PC-3 (cell line): ENCODE measurements at regions not wholly inside any gene's neighbourhood (a gene's known extent, or its start where the extent isn't known, plus 50 kb on each side); places are given as distances from the start of the nearest gene placed in this dataset.

ENCODE experiments used
- ATAC-seq: fragments of 200-7000 bp; cut with Tn5 transposase; 2 replicates; pipeline ENCODE4 v1.9.1; 2020; ENCODE audit warnings: mild to moderate bottlenecking, moderate library complexity
- BruUV-seq: library from RNA; stranded (reverse); fragments of 400-500 nt; replicated peaks from 2 replicates; lab custom pipeline; 2021; lab: Mats Ljungman, UMichigan
- CTCF ChIA-PET: fragments of 300-600 bp; sonication (Branson Sonifier 250); formaldehyde crosslinking; loops from one replicate; lab custom pipeline; 2022; ENCODE audit warnings: antibody characterized with exemption; lab: Charles Lee
- POLR2A ChIA-PET: fragments of 300-600 bp; sonication (Branson Sonifier 250); formaldehyde crosslinking; loops from one replicate; lab custom pipeline; 2022; ENCODE audit warnings: antibody characterized with exemption; ENCODE audit not compliant: unreplicated experiment; lab: Charles Lee
- DNase-seq: peaks from one replicate; pipeline ENCODE4 v3.0.0-alpha.2; 2015
- H2AFZ ChIP-seq: fragments of 300-600 bp; sonication (generic); 2 replicates; pipeline ENCODE4 v1.6.0; 2016; ENCODE audit warnings: antibody characterized with exemption, low read length
- H3F3A ChIP-seq: fragments of 300-600 bp; sonication (generic); one replicate; pipeline ENCODE4 v1.6.0; 2017; ENCODE audit warnings: antibody characterized with exemption, low read length, control low read depth, mild to moderate bottlenecking; ENCODE audit not compliant: unreplicated experiment
- H3K27ac ChIP-seq: fragments of 300-600 bp; sonication (generic); 2 replicates; pipeline ENCODE4 v1.5.1; 2016; ENCODE audit warnings: mild to moderate bottlenecking, low read length
- H3K27me3 ChIP-seq: fragments of 300-600 bp; sonication (generic); 2 replicates; pipeline ENCODE4 v1.6.1; 2016; ENCODE audit warnings: low read length, mixed read lengths
- H3K36me3 ChIP-seq: fragments of 300-600 bp; sonication (generic); 2 replicates; pipeline ENCODE4 v1.6.1; 2016; ENCODE audit warnings: low read depth, mixed run types, low read length, mixed read lengths
- H3K4me1 ChIP-seq: fragments of 300-600 bp; sonication (generic); 2 replicates; pipeline ENCODE4 v1.5.1; 2016; ENCODE audit warnings: low read length; ENCODE audit not compliant: insufficient read depth
- H3K4me2 ChIP-seq: fragments of 300-600 bp; sonication (generic); 2 replicates; pipeline ENCODE4 v1.6.0; 2016; ENCODE audit warnings: low read length
- H3K4me3 ChIP-seq: fragments of 300-600 bp; sonication (generic); 2 replicates; pipeline ENCODE4 v1.5.1; 2016; ENCODE audit warnings: mild to moderate bottlenecking, low read length, mixed read lengths
- H3K79me2 ChIP-seq: fragments of 300-600 bp; sonication (generic); 2 replicates; pipeline ENCODE4 v1.6.1; 2017; ENCODE audit warnings: low read length, mixed read lengths
- H3K9ac ChIP-seq: fragments of 300-600 bp; sonication (generic); 2 replicates; pipeline ENCODE4 v1.6.0; 2016; ENCODE audit warnings: mild to moderate bottlenecking, low read length
- H3K9me2 ChIP-seq: fragments of 300-600 bp; sonication (generic); replicated peaks from 2 replicates; pipeline ENCODE4 v1.6.1; 2016; ENCODE audit warnings: mixed run types, low read length, mixed read lengths
- H3K9me3 ChIP-seq: fragments of 300-600 bp; sonication (generic); 2 replicates; pipeline ENCODE4 v1.6.1; 2016; ENCODE audit warnings: low read length, mixed read lengths
- H4K20me1 ChIP-seq: fragments of 300-600 bp; sonication (generic); 2 replicates; pipeline ENCODE4 v1.6.1; 2016; ENCODE audit warnings: low read length, mixed read lengths
- CTCF ChIP-seq: fragments of 300-600 bp; sonication (generic); conservative IDR thresholded peaks from 2 replicates; pipeline ENCODE4 v1.5.1; 2017; ENCODE audit warnings: antibody characterized with exemption, low read depth, mild to moderate bottlenecking, low read length
- EZH2 ChIP-seq: fragments of 300-600 bp; sonication (generic); IDR thresholded peaks from one replicate; pipeline ENCODE4 v1.6.1; 2017; ENCODE audit warnings: antibody characterized with exemption, mild to moderate bottlenecking, low read length; ENCODE audit not compliant: unreplicated experiment
- EZH2phosphoT487 ChIP-seq: fragments of 300-600 bp; sonication (generic); IDR thresholded peaks from 2 replicates; pipeline ENCODE4 v1.6.1; 2018; ENCODE audit warnings: mild to moderate bottlenecking, antibody characterized with exemption, low read length, borderline replicate concordance
- intact Hi-C: fragments of 100-400 bp; cut with micrococcal nuclease; formaldehyde crosslinking; loops from 2 replicates; pipeline ENCODE4 v1.9.0; 2023

GRCh38 chr6:163715846-163716245 is 301.3 kb downstream of the QKI start:
- ChIA-PET CTCF (no interaction called here), POLR2A (no interaction called here)
- no peak for TF ChIP-seq EZH2phosphoT487
- no peak for TF ChIP-seq EZH2
- TF ChIP-seq CTCF, result no peak
- no peaks in the 10 kb centered on the region for H3K9me3 ChIP-seq
- no peaks in the 10 kb centered on the region for H3K4me1 ChIP-seq
- H4K20me1 ChIP-seq, result no peaks in the 10 kb centered on the region
- ATAC-seq, result no peak
- no peaks in the 10 kb centered on the region for H3K36me3 ChIP-seq
- DNase-seq, result no peak
- H3K27me3 ChIP-seq, result peaks cover 24% of the 10 kb centered on the region
- H3K9me2 ChIP-seq, result no peaks in the 10 kb centered on the region
- H3K4me3 ChIP-seq, result no peak overlapping the region
- intact Hi-C loops, result no loop called here
- no peaks in the 10 kb centered on the region for H3F3A ChIP-seq
- BruUV-seq, result no TSS peak
- no peak overlapping the region for H3K9ac ChIP-seq
- no peak overlapping the region for H3K27ac ChIP-seq
- no peaks in the 10 kb centered on the region for H3K79me2 ChIP-seq
- H3K4me2 ChIP-seq, result no peak overlapping the region
- no peak overlapping the region for H2AFZ ChIP-seq

GRCh38 chr6:163714179-163714578 is 299.7 kb downstream of the QKI start:
- Histone ChIP-seq H3K4me1 (no peaks in the 10 kb centered on the region), H3K27ac (no peak overlapping the region), H3F3A (no peaks in the 10 kb centered on the region), H3K9me3 (no peaks in the 10 kb centered on the region), H3K9ac (no peak overlapping the region), H3K4me3 (no peak overlapping the region), H3K79me2 (no peaks in the 10 kb centered on the region), H3K36me3 (no peaks in the 10 kb centered on the region), H3K9me2 (no peaks in the 10 kb centered on the region), H4K20me1 (no peaks in the 10 kb centered on the region), H3K27me3 (peaks cover 9% of the 10 kb centered on the region), H3K4me2 (no peak overlapping the region), H2AFZ (no peak overlapping the region)
- DNase-seq (no peak), ATAC-seq (no peak)
- no TSS peak for BruUV-seq
- ChIA-PET POLR2A (no interaction called here), CTCF (no interaction called here)
- intact Hi-C loops, result no loop called here
- TF ChIP-seq EZH2 (no peak), CTCF (no peak), EZH2phosphoT487 (no peak)

- H3K4me2 ChIP-seq, result no peak overlapping the region
- no peak for ATAC-seq
- TF ChIP-seq EZH2, result no peak
- no peak for TF ChIP-seq EZH2phosphoT487
- no peak for TF ChIP-seq CTCF
- no peaks in the 10 kb centered on the region for H3K36me3 ChIP-seq
- H3K4me1 ChIP-seq, result no peaks in the 10 kb centered on the region
- no peaks in the 10 kb centered on the region for H3K9me2 ChIP-seq
- no peaks in the 10 kb centered on the region for H4K20me1 ChIP-seq
- no peaks in the 10 kb centered on the region for H3K27me3 ChIP-seq
- no peak overlapping the region for H3K9ac ChIP-seq
- DNase-seq, result no peak
- no peaks in the 10 kb centered on the region for H3K9me3 ChIP-seq
- no TSS peak for BruUV-seq
- H2AFZ ChIP-seq, result no peak overlapping the region
- no peaks in the 10 kb centered on the region for H3F3A ChIP-seq
- H3K27ac ChIP-seq, result no peak overlapping the region
- H3K4me3 ChIP-seq, result no peak overlapping the region
- ChIA-PET CTCF (no interaction called here), POLR2A (no interaction called here)
- H3K79me2 ChIP-seq, result no peaks in the 10 kb centered on the region
- intact Hi-C loops, result no loop called here
Measured at GRCh38 chr6:163712981-163713380, 298.5 kb downstream of the QKI start.
